ENCODE measurements at regions not wholly inside any gene's neighbourhood (a gene's known extent, or its start where the extent isn't known, plus 50 kb on each side); places are given as distances from the start of the nearest gene placed in this dataset.

GRCh38 chr11:72497731-72498130 lies 63.4 kb upstream of the CLPB start:
- ChIA-PET CTCF (no interaction called here), POLR2A (ENCODE audit: unreplicated experiment) (interaction anchor here (0.6 kb wide), 1 partner anchor 59 kb away, joined by 4 read pairs; no protein-coding TSS in a partner anchor)
- Histone ChIP-seq H3K36me3 (ENCODE audit: low read depth, low read length) (no peaks in the 10 kb centered on the region), H3K4me2 (ENCODE audit: low read length) (no peak overlapping the region), H3K79me2 (ENCODE audit: low read length) (no peaks in the 10 kb centered on the region), H3K27ac (ENCODE audit: low read length) (no peak overlapping the region), H3K4me3 (ENCODE audit: low read length) (no peak overlapping the region), H4K20me1 (ENCODE audit: low read length) (no peaks in the 10 kb centered on the region), H3K9ac (ENCODE audit: low read length) (no peak overlapping the region), H2AFZ (ENCODE audit: low read length) (no peak overlapping the region), H3K4me1 (ENCODE audit: insufficient read depth, low read length) (no peaks in the 10 kb centered on the region), H3F3A (ENCODE audit: low read length, unreplicated experiment) (no peaks in the 10 kb centered on the region), H3K9me2 (replicated peaks; ENCODE audit: low read length) (no peaks in the 10 kb centered on the region), H3K9me3 (ENCODE audit: low read length) (no peaks in the 10 kb centered on the region), H3K27me3 (ENCODE audit: low read length) (no peaks in the 10 kb centered on the region)
- intact Hi-C loops (cut with micrococcal nuclease) = no loop called here
- ATAC-seq = no peak
- TF ChIP-seq EZH2 (IDR thresholded peaks at IDR 0.05; ENCODE audit: low read length, unreplicated experiment) (no peak), EZH2phosphoT487 (IDR thresholded peaks at IDR 0.05; ENCODE audit: borderline replicate concordance, low read length) (no peak)
- TF ChIP-seq, protein P1, sequence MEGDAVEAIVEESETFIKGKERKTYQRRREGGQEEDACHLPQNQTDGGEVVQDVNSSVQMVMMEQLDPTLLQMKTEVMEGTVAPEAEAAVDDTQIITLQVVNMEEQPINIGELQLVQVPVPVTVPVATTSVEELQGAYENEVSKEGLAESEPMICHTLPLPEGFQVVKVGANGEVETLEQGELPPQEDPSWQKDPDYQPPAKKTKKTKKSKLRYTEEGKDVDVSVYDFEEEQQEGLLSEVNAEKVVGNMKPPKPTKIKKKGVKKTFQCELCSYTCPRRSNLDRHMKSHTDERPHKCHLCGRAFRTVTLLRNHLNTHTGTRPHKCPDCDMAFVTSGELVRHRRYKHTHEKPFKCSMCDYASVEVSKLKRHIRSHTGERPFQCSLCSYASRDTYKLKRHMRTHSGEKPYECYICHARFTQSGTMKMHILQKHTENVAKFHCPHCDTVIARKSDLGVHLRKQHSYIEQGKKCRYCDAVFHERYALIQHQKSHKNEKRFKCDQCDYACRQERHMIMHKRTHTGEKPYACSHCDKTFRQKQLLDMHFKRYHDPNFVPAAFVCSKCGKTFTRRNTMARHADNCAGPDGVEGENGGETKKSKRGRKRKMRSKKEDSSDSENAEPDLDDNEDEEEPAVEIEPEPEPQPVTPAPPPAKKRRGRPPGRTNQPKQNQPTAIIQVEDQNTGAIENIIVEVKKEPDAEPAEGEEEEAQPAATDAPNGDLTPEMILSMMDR (conservative IDR thresholded peaks at IDR 0.05; ENCODE audit: low read depth, low read length) = no peak
- no TSS peak for BruUV-seq (replicated peaks)
- DNase-seq = no peak

- DNase-seq (no peak), ATAC-seq (no peak)
- Histone ChIP-seq H3K27me3 (ENCODE audit: low read length) (peaks cover 9% of the 10 kb centered on the region), H2AFZ (ENCODE audit: low read length) (no peak overlapping the region), H3K79me2 (ENCODE audit: low read length) (no peaks in the 10 kb centered on the region), H3K9ac (ENCODE audit: low read length) (no peak overlapping the region), H3K36me3 (ENCODE audit: low read depth, low read length) (no peaks in the 10 kb centered on the region), H3F3A (ENCODE audit: low read length, unreplicated experiment) (no peaks in the 10 kb centered on the region), H3K4me2 (ENCODE audit: low read length) (no peak overlapping the region), H4K20me1 (ENCODE audit: low read length) (no peaks in the 10 kb centered on the region), H3K9me3 (ENCODE audit: low read length) (no peaks in the 10 kb centered on the region), H3K9me2 (replicated peaks; ENCODE audit: low read length) (no peaks in the 10 kb centered on the region), H3K4me3 (ENCODE audit: low read length) (no peak overlapping the region), H3K4me1 (ENCODE audit: insufficient read depth, low read length) (no peaks in the 10 kb centered on the region), H3K27ac (ENCODE audit: low read length) (no peak overlapping the region)
- POLR2A ChIA-PET (ENCODE audit: unreplicated experiment) = interaction anchor here (0.6 kb wide), 1 partner anchor 565 kb away, joined by 5 read pairs; no protein-coding TSS in a partner anchor
- no TSS peak for BruUV-seq (replicated peaks)
- intact Hi-C loops (cut with micrococcal nuclease) = no loop called here
- no peak for TF ChIP-seq EZH2 (IDR thresholded peaks at IDR 0.05; ENCODE audit: low read length, unreplicated experiment)
- CTCF ChIA-PET = interaction anchor here (1.5 kb wide), 1 partner anchor 23 kb away, joined by 6 read pairs; no protein-coding TSS in a partner anchor
Measured at GRCh38 chr11:72494109-72494429, 59.7 kb upstream of the CLPB start.

GRCh38 chr11:72493426-72494108 lies 59.2 kb upstream of the CLPB start:
- Histone ChIP-seq H3K9me2 (replicated peaks; ENCODE audit: low read length) (no peaks in the 10 kb centered on the region), H3K27me3 (ENCODE audit: low read length) (peaks cover 13% of the 10 kb centered on the region), H3K27ac (ENCODE audit: low read length) (no peak overlapping the region), H3K9ac (ENCODE audit: low read length) (no peak overlapping the region), H3K9me3 (ENCODE audit: low read length) (no peaks in the 10 kb centered on the region), H3K4me1 (ENCODE audit: insufficient read depth, low read length) (no peaks in the 10 kb centered on the region), H3K79me2 (ENCODE audit: low read length) (no peaks in the 10 kb centered on the region), H3K4me3 (ENCODE audit: low read length) (no peak overlapping the region), H3F3A (ENCODE audit: low read length, unreplicated experiment) (no peaks in the 10 kb centered on the region), H3K36me3 (ENCODE audit: low read depth, low read length) (no peaks in the 10 kb centered on the region), H2AFZ (ENCODE audit: low read length) (no peak overlapping the region), H3K4me2 (ENCODE audit: low read length) (no peak overlapping the region), H4K20me1 (ENCODE audit: low read length) (no peaks in the 10 kb centered on the region)
- intact Hi-C loops (cut with micrococcal nuclease) = no loop called here
- CTCF ChIA-PET = interaction anchor here (1.5 kb wide), 1 partner anchor 22 kb away, joined by 6 read pairs; no protein-coding TSS in a partner anchor
- BruUV-seq (replicated peaks) = no TSS peak
- TF ChIP-seq EZH2 (IDR thresholded peaks at IDR 0.05; ENCODE audit: low read length, unreplicated experiment) = no peak
- TF ChIP-seq EZH2phosphoT487 (IDR thresholded peaks at IDR 0.05; ENCODE audit: borderline replicate concordance, low read length) = no peak
- TF ChIP-seq, protein P1 (conservative IDR thresholded peaks at IDR 0.05; ENCODE audit: low read depth, low read length) = no peak
- no peak for ATAC-seq
- POLR2A ChIA-PET (ENCODE audit: unreplicated experiment) = interaction anchor here (0.6 kb wide), 1 partner anchor 15 kb away, joined by 5 read pairs; no protein-coding TSS in a partner anchor
- no peak for DNase-seq
